ENCODE measurements at regions not wholly inside any gene's neighbourhood (a gene's known extent, or its start where the extent isn't known, plus 50 kb on each side); places are given as distances from the start of the nearest gene placed in this dataset.

- in situ Hi-C loops (cut with HindIII; ENCODE audit: low pct_ligation_motif_present, low sequenced_read_pairs), result no loop called here
- Histone ChIP-seq H3K36me3 (replicated peaks) (no peaks in the 10 kb centered on the region), H3K27ac (no peak overlapping the region), H3K27me3 (replicated peaks) (no peaks in the 10 kb centered on the region), H3K4me3 (ENCODE audit: low read depth, low read length) (no peak overlapping the region)
- DNase-seq, result no peak
- no peak for TF ChIP-seq CTCF (IDR thresholded peaks at IDR 0.05; ENCODE audit: low read depth, low read length, missing control alignments)
Observed at GRCh38 chr1:102184477-102184876, 187.8 kb upstream of the OLFM3 start.

- no peak overlapping the region for H3K4me3 ChIP-seq (ENCODE audit: low read depth, low read length)
- no peaks in the 10 kb centered on the region for H3K27me3 ChIP-seq (replicated peaks)
- H3K27ac ChIP-seq, result no peak overlapping the region
- TF ChIP-seq CTCF (IDR thresholded peaks at IDR 0.05; ENCODE audit: low read depth, low read length, missing control alignments), result no peak
- no peak for DNase-seq
- in situ Hi-C loops (cut with HindIII; ENCODE audit: low pct_ligation_motif_present, low sequenced_read_pairs), result no loop called here
- H3K36me3 ChIP-seq (replicated peaks), result no peaks in the 10 kb centered on the region
Observed at GRCh38 chr1:102183711-102184110, 187.0 kb upstream of the OLFM3 start.

GRCh38 chr1:102182603-102183260, 186.0 kb upstream of the OLFM3 start:
- H3K4me3 ChIP-seq (ENCODE audit: low read depth, low read length), result no peak overlapping the region
- no peak overlapping the region for H3K27ac ChIP-seq
- in situ Hi-C loops (cut with HindIII; ENCODE audit: low pct_ligation_motif_present, low sequenced_read_pairs), result no loop called here
- no peak for TF ChIP-seq CTCF (IDR thresholded peaks at IDR 0.05; ENCODE audit: low read depth, low read length, missing control alignments)
- H3K27me3 ChIP-seq (replicated peaks), result no peaks in the 10 kb centered on the region
- H3K36me3 ChIP-seq (replicated peaks), result no peaks in the 10 kb centered on the region
- no peak for DNase-seq

- Histone ChIP-seq H3K4me3 (ENCODE audit: low read depth, low read length) (no peak overlapping the region), H3K27me3 (replicated peaks) (no peaks in the 10 kb centered on the region), H3K27ac (no peak overlapping the region), H3K36me3 (replicated peaks) (no peaks in the 10 kb centered on the region)
- no peak for TF ChIP-seq CTCF (IDR thresholded peaks at IDR 0.05; ENCODE audit: low read depth, low read length, missing control alignments)
- in situ Hi-C loops (cut with HindIII; ENCODE audit: low pct_ligation_motif_present, low sequenced_read_pairs), result no loop called here
- DNase-seq, result no peak
Observed at GRCh38 chr1:102181341-102181740, 184.6 kb upstream of the OLFM3 start.

- TF ChIP-seq CTCF (IDR thresholded peaks at IDR 0.05; ENCODE audit: low read depth, low read length, missing control alignments), result no peak
- Histone ChIP-seq H3K36me3 (replicated peaks) (no peaks in the 10 kb centered on the region), H3K27me3 (replicated peaks) (no peaks in the 10 kb centered on the region), H3K27ac (no peak overlapping the region), H3K4me3 (ENCODE audit: low read depth, low read length) (no peak overlapping the region)
- in situ Hi-C loops (cut with HindIII; ENCODE audit: low pct_ligation_motif_present, low sequenced_read_pairs), result no loop called here
- DNase-seq, result no peak
Observed at GRCh38 chr1:102178480-102178879, 181.8 kb upstream of the OLFM3 start.

GRCh38 chr1:102174259-102174863, 177.6 kb upstream of the OLFM3 start:
- in situ Hi-C loops (cut with HindIII; ENCODE audit: low pct_ligation_motif_present, low sequenced_read_pairs), result no loop called here
- no peak overlapping the region for H3K4me3 ChIP-seq (ENCODE audit: low read depth, low read length)
- H3K27me3 ChIP-seq (replicated peaks), result no peaks in the 10 kb centered on the region
- TF ChIP-seq CTCF (IDR thresholded peaks at IDR 0.05; ENCODE audit: low read depth, low read length, missing control alignments), result peak; percentile 25
- H3K27ac ChIP-seq, result no peak overlapping the region
- H3K36me3 ChIP-seq (replicated peaks), result no peaks in the 10 kb centered on the region
- no peak for DNase-seq
